ENCODE measurements at regions not wholly inside any gene's neighbourhood (a gene's known extent, or its start where the extent isn't known, plus 50 kb on each side); places are given as distances from the start of the nearest gene placed in this dataset.
A peak's percentile ranks its signal among the peaks of the same experiment; 100 is the strongest.
"Not testable (repeated sequence)": the region's sequence is repeated elsewhere in the genome, so short reads cannot be mapped to it uniquely, and the experiment has no call there.

DNA sequence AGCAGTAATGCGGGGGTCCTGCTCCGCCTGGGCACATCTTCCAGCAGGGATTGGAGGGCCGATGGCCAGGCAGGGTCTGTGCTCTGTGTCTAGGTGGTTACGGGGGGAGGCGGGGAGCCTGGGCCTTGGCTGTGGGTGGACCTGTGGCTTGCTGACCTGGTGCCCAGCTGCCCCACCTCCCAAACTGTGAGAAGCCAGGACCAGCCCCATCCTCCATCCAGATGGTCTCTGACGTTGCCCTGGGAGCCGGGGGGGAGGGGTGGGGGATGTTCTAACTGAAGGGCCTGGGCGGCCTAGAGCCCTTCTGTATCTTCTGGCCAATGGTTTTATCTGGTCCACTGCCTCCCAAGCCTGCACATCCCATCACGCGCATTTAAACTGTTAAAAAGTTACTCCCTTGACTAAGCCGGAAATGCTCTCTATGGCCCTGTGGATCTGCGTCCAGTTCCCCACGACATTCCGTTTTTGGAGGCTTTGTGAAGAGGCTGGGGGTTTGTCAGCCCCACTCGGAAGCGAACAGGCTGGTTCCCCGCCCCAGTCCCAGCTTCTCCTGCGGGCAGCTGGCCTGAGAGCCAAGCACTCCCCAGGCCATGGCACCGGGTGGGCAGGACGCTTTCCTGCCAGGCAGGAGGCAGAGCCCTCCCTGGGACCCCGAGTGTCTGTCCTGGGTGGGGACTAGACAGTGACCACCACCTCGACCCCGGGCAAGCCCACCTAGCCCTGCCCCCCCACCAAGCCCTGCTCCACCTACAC, 143.6 kb downstream of the IGLL1 start:
- not testable (repeated sequence) for DNase-seq

DNA sequence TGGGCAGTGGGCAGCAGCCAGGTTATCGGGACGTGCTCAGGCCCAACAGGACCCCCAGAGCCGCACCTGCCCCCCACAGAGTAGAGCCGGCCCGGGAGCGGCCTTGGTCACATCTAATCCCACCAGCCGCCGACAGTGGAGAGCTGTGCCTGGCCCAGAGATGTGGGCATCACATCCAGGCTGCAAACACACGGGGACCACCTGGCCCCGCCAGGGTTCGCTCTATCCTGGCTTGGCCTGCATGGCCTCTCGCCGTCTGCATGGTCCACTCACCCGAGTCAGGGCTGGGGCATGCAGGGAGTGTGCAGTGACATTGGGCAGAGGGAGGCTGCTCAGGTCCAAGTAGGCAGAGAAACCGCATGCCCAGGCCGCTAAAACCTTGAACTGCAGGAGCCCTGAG, 144.9 kb downstream of the IGLL1 start:
- not testable (repeated sequence) for DNase-seq

DNA sequence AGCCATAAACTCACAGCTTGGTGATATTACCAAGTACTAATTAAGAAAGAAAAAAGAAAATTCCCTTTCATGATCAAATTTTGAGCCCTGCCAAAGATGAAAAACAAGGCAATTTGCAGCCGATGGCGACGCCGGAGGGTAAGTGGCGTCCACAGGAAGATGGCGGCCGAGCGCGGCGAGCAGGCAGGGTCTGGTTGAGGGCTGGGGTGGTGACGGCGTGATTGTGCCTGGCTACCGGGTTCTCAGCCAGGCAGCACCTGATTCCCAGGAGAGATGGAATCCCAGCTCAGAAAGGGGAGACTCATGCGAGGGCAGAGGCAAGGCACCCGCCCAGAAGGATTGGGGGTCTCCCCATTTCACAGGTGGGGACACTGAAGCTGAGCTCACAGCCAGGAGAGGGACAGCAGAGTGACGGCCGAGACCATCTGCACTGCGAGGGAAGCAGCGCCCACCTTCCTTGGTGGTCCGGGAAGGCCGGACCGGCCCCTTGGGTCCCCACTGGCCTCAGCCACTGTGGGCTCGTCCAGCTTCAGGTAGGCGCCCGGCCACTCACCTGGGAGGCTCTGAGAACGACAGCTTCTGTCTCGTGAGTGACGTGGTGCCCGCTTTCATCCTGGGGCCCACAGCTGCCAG, 145.8 kb downstream of the IGLL1 start:
- DNase-seq, result not testable (repeated sequence)

DNA sequence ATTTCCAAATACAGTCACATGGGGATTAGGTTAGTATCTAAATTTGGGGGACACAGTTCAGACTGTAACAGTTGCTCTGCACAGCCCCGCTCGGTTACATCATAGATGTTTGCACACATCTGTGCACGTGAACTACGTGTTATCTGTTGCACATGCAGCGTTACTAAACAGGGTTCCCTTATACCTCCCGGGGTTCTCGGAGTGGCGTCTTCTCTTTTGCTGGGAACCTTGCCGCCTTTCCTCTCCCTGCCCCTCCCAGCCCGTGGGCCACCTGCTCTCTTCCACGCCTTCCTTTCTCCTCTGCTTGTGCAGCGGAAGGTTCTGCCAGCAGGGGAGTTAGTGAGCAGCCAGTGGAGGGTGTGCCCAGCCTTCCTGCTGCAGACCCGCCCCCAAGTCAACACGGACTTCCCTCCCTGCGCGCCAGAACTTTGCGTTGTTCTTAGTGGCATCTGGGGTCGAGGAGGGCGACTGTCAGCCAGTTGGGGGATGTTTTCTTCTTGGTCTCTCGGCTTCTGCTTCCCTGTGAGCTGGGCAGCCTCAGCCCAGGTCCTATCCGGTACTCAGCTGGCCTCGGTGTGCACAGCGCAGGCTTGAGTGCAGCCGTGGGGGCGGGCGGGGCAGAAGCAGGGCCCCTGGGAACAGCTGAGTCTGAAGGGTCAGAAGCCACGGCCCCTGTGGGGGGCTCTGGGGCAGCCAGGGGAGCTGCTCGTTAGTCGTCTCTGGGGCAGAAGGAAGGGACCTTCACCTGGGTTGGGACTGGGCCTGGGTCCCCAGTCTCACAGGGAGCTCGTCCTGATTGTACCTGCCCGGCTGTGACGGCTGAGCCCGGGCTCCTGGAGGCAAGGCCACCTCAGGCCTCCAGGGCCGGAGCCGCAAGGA, 146.7 kb downstream of the IGLL1 start:
- DNase-seq, result peak; percentile 53

DNA sequence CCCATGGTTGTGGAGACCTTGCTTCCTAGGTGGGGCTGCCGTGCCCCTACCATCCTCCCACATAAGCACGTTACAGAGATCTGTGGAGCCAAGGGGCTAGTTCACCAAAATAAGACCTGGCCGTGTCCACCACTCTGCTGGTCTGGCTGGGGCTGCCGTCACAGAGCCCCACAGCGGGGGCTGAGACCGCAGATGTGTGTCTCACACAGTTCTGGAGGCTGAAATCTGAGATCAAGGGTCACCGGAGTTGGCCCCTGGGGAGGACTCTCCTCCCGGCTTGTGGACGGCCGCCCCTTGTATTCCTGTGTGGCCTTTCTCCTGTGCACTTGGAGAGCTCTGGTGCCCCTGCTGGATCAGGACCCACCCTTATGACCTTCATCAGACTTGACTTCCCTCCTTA, 147.4 kb downstream of the IGLL1 start:
- DNase-seq, result not testable (repeated sequence)

DNA sequence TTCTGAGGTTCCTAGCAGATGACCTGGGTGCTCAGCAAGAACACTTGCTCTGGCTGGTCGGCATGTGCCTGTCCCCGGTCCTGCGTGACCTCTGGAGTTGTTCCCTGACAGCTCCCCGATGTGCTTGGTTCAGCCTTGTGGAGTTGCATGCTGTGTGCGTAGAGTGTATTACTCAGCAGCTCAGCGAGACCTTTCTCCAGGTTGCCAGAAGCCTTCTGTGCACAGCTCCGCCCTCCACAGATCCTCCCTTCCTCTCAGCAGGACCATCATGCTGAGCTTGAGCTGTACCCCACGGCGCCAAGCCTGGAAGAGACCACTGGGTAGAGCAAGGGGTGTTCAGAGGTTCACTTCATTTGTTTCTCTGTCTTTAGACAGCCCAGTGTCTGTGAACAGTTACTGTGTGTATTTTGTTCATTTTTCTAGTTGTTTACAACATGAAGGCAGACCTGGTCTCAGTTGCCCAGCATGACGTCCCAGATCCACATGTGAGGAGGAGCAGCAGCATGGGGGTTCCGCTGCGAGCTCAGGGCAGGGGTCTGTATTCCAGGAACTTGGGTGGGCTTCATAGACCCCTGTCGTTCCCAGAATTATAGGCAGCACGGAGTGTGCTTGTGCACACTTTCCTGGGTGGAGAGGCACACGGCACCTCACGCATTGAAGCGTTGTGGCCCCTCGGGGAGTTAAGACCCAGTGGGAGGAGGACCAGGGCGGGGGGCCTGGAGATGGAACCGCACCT, 148.6 kb downstream of the IGLL1 start:
- peak; percentile 26 for DNase-seq

DNA sequence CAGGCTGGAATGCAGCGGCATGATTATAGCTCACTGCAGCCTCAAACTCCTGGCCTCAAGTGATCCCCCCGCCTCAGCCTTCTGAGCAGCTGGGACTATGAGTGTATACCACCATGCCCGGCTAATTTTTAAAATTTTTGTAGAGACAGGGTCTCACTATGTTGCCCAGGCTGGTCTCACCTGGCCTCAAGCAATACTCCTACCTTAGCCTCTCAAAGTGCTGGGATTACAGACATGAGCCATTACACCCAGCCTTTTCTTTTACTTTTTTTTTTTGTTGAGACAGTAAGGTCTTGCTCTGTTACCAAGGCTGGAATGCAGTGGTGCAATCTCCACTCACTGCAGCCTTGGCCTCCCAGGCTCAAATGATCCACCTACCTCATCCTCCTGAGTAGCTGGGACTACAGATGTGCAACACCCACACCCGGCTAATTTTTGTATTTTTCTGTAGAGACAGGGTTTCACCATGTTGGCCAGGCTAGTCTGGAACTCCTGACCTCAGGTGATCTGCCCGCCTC, 155.5 kb downstream of the IGLL1 start:
- DNase-seq, result not testable (repeated sequence)

DNA sequence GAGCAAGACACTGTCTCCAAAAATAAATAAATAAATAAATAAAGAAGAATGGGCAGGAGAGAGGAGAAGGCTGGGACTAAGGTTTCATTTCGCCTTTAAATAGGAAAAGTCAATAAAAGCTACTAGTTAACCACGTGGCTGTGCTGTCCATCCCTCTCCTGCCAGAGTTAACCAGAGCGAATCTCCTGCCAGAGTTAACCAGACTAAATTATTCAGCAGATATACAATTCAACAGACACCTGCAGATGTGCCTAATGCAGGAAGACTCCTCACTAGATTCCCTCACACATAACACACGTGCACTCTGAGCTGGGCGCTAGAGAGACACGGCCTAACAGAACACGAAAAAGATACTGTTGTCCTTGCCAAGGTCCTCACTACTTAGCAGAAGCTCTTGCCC, 156.1 kb downstream of the IGLL1 start:
- DNase-seq, result peak; percentile 32

DNA sequence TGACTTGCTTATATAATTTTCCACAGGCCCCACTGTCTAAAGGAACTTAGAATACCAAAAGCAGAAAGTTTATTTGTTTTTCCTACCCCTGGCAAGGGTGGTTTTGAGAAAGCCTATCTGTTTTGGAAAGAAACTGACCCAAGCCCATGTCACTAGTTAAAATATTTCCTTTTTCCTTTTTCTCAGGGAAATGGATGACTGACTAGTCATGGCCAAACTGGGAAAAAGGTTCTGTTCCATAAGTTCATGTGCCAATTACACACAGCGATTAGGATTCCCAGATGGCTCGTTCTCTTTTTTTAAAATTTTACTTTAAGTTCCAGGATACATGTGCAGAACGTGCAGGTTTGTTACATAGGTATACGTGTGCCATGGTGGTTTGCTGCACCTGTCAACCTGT, 157.8 kb downstream of the IGLL1 start:
- DNase-seq, result not testable (repeated sequence)

DNA sequence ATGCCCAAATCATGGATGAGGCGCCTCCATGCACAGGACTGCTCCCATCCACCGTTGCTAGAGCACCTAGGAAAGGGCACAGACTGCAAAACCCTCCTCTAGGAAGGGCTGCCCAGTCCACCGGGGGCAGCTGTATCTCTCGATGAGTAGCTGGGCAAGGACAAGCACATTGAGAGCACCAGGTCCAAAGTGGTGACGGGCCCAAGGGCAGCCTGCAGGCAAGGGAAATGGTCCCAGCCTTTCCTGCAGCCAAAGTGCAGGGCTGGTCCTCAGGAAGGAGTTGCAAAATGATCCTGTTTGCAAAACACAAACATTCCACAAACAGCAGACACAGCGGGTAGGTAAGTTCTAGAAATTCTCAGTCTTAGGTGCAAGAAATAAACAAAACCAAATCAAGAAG, 158.8 kb downstream of the IGLL1 start:
- not testable (repeated sequence) for DNase-seq

DNA sequence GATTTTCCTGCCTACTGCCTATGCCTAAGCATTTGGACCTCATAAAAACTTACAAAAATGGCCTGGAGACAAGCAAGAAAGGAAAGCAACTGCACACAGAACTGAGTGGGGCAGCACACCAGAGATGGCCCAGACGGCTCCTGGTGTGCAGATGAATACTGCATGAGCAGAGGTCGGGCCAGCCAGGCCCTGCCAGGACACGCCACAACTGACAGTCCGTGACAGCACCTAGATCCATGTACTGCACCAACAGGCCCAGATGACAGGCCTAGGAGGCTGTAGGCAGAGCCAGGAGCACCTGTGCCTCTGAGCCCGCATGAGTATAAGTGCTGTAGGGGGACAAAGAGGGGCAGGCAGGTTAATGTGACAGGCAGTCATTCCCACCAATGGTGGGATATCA, 160.2 kb downstream of the IGLL1 start:
- no peak for DNase-seq

DNA sequence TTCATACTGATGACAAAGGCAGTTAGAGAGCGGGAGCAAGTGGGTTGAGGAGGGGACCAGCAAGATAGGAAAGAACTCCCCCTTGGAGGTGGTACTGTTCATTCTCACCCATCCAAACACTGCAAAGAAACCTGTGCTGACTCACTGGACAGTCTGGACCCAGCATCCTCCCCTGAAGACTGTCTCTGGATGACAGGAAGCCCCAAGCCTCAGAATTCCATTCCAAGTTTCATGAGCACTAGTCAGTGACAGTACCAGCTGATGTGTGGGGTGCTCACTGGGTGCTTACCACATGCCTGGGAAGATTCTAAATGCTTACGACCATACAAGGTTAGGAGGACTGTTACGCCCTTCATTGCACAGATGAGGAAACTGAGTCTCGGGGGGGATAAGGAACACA, 160.9 kb downstream of the IGLL1 start:
- DNase-seq, result no peak

DNA sequence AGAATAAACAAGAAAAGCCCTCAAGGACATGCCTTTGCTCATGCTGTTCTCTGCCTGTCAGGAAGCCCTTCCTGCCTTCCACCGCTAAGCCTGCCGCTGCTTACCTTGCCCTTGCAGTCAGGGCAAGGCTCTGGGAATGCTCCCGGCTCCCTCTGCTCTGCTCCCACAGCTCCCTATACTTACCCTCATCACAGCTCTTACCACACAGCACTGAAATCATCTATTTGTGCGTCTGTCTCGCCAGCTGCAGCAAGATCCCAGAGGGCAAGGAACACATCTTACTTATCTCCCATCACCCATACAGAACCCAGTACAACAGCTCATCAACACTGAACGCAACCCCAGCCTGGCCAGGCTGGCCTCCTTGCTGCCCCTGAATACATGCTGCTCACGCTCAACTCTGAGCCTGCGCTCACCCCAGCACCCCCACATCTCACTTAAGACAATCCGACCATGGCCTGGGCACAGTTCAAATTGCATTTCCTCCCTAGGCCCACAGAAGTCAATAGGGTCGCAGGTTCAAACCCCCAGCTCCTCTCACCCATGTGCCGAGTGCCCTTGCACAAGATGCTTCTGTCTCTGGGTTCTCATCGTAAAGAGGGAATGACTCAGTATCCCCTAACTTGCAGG, 161.8 kb downstream of the IGLL1 start:
- DNase-seq, result no peak

DNA sequence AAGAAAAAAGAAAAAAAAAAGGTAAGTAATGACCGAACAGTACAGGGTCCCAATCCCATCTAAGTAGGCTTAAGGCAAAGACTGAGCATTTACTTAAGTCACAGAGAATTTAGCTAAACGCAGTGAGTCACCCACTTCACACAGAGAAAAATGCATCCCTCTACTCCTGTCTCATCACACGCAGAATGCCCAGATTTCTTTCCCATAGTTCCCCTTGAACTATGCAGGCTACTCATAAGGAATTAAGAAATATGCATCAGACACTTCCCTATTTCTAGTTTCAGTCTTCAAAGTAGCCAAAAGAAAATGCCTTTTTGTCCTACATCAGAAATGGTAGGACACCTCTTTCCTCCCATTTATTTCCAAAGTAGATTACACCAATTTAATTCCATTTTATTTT, 162.8 kb downstream of the IGLL1 start:
- DNase-seq, result not testable (repeated sequence)

DNA sequence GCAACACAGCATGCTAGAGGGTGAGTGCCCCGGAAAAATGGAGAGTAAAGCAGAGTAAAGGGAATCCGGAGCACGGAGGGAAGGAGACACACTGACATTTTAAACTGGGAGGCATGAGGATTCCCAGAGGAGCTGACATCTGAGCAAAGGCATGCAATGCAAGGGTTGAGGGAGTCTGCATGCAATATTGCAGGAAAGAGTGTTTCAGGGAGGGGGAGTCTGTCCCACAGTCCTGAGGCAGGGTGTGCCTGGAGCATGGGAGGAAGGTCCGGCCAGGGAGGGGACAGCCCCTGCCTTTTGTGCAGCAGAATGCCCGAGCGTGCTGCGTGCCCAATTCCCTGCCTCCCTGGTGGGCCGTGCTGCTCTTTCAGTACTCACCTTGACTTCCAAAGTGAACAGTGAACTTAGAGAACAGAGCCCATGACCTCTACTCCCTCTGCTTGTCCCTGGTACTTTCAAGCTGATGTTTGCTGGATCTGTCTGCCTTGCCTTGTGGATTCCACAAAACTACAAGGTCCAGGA, 163.9 kb downstream of the IGLL1 start:
- DNase-seq, result not testable (repeated sequence)

DNA sequence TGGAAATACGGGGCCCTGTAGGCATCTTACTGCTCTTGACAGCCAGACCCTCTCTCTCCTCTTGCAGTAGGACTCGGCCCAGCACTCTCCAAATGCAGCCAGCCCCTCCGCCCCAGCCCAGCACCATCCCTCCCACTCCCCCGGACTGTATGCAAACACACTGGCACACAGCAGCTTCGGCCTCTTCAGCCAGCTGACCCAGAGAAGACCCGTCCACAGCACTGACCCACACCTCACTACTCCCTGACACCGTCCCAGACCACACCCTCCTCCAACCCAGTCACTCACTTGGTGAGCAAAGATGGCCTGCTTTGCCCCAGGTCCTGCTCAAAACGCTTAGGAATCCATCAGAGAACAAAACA, 164.6 kb downstream of the IGLL1 start:
- no peak for DNase-seq

DNA sequence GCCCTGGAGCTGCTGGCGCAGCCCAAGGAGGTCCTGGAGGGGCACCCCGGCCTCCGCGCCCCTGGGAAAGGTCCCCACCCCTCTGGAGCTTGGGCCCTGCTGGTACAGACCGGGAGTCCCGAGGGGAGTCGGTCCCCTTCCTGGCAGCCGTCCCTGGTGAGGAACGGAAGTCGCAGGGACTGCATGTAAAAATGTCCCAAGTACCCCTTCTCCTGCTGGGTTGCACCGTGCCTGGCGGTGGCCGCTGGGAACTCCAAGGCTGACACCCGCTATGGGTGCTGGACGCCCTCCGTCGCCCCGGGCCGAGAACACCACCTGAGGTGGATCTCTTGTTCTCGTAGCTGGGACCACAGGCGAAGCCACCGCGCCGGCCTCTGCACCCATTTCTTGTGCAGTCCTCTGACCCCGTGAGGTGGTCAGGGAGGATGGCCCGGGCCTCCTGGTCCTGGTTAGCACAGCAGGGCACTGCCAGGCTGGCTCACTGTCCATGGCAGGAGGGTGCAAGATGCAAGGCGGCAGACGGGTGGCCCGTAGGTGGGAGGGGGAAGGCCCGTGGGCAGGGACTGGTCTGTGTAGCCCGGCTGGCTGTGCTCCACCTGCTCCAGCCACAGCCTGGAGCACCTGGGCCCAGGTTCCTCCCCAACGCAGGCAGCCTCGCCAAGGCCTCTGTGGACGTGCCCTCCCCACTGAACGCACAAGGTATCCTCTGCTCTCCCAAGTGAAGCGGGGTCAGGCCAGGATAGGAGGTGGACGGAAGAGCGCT, 165.2 kb downstream of the IGLL1 start:
- no peak for DNase-seq

DNA sequence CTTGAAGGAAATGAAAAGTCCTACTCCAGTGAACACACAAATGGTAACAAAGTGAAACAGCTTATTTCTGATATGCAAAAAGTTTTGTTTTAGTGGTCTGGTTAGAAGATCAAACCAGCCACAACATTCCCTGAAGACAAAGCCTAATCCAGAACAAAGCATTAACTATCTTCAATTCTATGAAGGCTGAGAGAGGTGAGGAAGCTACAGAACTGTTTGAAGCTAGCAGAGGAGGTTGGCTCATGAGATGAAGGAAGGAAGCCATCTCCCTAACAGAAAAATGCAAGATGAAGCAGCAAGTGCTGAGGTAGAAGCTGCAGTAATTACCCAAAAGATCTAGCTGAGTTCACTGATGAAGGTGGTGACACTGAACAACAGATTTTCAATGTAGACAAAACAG, 168.4 kb downstream of the IGLL1 start:
- DNase-seq, result no peak

DNA sequence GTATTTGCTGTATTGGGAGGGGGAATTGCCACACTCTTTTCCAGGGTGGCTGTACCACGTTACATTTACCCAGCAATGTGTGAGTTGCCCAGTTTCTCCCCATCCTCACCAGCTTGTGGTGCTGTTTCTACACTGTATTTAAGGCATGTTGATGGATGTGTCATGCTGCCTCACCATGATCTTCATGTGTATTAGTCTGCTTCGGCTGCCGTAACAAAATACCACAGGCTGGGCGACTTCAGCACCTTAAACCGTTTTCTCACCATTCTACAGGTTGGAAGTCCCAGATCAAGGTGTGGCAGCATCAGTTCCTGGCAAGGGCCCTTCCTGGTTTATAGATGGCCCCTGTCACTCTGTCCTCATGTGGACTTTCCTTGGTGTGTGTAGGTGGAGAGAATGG, 169.7 kb downstream of the IGLL1 start:
- no peak for DNase-seq

DNA sequence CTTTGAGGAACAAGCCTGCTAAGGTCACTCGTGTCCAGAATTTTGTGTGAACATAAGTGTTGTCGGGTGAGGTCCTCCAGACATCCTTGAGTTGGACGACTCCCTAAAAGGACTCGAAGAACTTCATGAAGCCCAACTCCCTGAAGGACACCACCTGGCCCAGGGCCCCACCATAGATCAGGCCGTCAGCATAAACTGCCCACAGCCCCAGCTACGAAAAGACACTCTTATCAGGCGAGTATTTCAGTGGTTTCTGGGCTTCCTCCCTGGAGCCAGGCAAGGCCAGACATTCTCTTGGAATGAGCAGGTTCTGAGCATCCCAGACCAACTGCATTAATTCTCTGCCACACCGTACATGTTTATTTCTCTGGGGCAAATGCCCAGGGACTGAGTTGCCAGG, 170.1 kb downstream of the IGLL1 start:
- no peak for DNase-seq

DNA sequence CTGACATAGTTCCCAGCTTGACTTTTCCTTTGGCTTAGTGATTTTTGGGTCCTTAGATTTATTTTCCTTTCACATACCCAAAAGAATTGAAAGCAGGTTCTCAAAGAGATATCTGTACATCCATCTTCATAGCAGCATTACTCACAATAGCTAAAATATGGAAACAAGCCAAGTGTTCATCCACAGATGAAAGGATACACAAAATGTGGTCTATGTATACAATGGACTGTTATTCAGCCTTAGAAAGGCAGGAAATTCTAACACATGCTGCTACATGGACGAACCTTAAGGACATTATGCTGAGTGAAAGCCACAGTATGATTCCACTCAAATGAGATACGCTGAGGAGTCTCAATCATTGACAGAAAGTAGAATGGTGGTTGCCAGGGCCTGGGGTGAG, 171.8 kb downstream of the IGLL1 start:
- no peak for DNase-seq

All from RPMI8226 (cell line).